Activated CD4-positive, alpha-beta T cell treated with anti-CD3 and anti-CD28 coated beads for 4 hours (primary cell): ENCODE measurements at regions not wholly inside any gene's neighbourhood (a gene's known extent, or its start where the extent isn't known, plus 50 kb on each side); places are given as distances from the start of the nearest gene placed in this dataset.

ENCODE experiments used
- DNase-seq, 2 donors: peaks; one replicate each; pipeline ENCODE4 v3.0.0-alpha.2; 2020

GRCh38 chr17:72394531-72394930 is 273.7 kb downstream of the SOX9 start:
- DNase-seq, result no peak

GRCh38 chr17:72396121-72396520 is 275.3 kb downstream of the SOX9 start:
- no peak for DNase-seq

- DNase-seq, result no peak
Observed at GRCh38 chr17:72397223-72397667, 276.4 kb downstream of the SOX9 start.

GRCh38 chr17:72397687-72398086 is 276.9 kb downstream of the SOX9 start:
- no peak for DNase-seq

GRCh38 chr17:72399023-72399607 is 278.3 kb downstream of the SOX9 start:
- no peak for DNase-seq

- DNase-seq, result no peak
Observed at GRCh38 chr17:72399608-72400487, 279.0 kb downstream of the SOX9 start.

- no peak for DNase-seq
Observed at GRCh38 chr17:72400488-72400827, 279.6 kb downstream of the SOX9 start.

GRCh38 chr17:72400863-72401262 is 280.0 kb downstream of the SOX9 start:
- no peak for DNase-seq

GRCh38 chr17:72401883-72402726 is 281.3 kb downstream of the SOX9 start:
- DNase-seq, result no peak

- DNase-seq, result no peak
Observed at GRCh38 chr17:72402727-72403210, 281.9 kb downstream of the SOX9 start.

GRCh38 chr17:72403713-72404209 is 282.9 kb downstream of the SOX9 start:
- no peak for DNase-seq

GRCh38 chr17:72404872-72405271 is 284.1 kb downstream of the SOX9 start:
- DNase-seq, result no peak

- no peak for DNase-seq
Observed at GRCh38 chr17:72405662-72406230, 284.9 kb downstream of the SOX9 start.

- DNase-seq, result no peak
Observed at GRCh38 chr17:72406498-72406897, 285.7 kb downstream of the SOX9 start.

- DNase-seq, result no peak
Observed at GRCh38 chr17:72407336-72407909, 286.6 kb downstream of the SOX9 start.

- no peak for DNase-seq
Observed at GRCh38 chr17:72407931-72408330, 287.1 kb downstream of the SOX9 start.

- DNase-seq, result no peak
Observed at GRCh38 chr17:72408641-72409040, 287.8 kb downstream of the SOX9 start.

- DNase-seq, result no peak
Observed at GRCh38 chr17:72409405-72410002, 288.7 kb downstream of the SOX9 start.

- no peak for DNase-seq
Observed at GRCh38 chr17:72411124-72411563, 290.3 kb downstream of the SOX9 start.

- DNase-seq, result no peak
Observed at GRCh38 chr17:72412650-72413076, 291.8 kb downstream of the SOX9 start.

GRCh38 chr17:72413077-72414031 is 292.5 kb downstream of the SOX9 start:
- no peak for DNase-seq
